PFSK-1 (cell line): ENCODE measurements at regions not wholly inside any gene's neighbourhood (a gene's known extent, or its start where the extent isn't known, plus 50 kb on each side); places are given as distances from the start of the nearest gene placed in this dataset.

Experiments used
- FOXP2 ChIP-seq: optimal IDR thresholded peaks from 2 replicates; pipeline ENCODE3; 2011; ENCODE audit warnings: borderline replicate concordance, control low read depth, inconsistent platforms; ENCODE audit not compliant: insufficient read depth; ENCODE audit errors: extremely low read length, extremely low read depth
- POLR2AphosphoS5 ChIP-seq: IDR thresholded peaks from 2 replicates; pipeline ENCODE4 v1.6.1; 2012; ENCODE audit warnings: low read depth, mild to moderate bottlenecking, control low read depth, low read length, moderate library complexity
- REST ChIP-seq, 2 experiments: IDR thresholded peaks; 2 replicates each; pipeline versions ENCODE4 v1.6.1 to v1.8.0; 2011 to 2012; ENCODE audit warnings: low read depth in 2 of 2, low read length in 2 of 2, control low read depth in 1 of 2, inconsistent platforms in 1 of 2, mild to moderate bottlenecking in 1 of 2, moderate library complexity in 1 of 2; ENCODE audit not compliant: insufficient read depth in 1 of 2
- SIN3A ChIP-seq: IDR thresholded peaks from 2 replicates; pipeline ENCODE4 v1.6.1; 2012; ENCODE audit warnings: mild to moderate bottlenecking, low read length, moderate library complexity, borderline replicate concordance; ENCODE audit not compliant: insufficient read depth
- TAF1 ChIP-seq: IDR thresholded peaks from 2 replicates; pipeline ENCODE4 v1.6.1; 2012; ENCODE audit warnings: low read length, control low read depth, borderline replicate concordance; ENCODE audit not compliant: insufficient read depth

GRCh38 chr2:105581555-105581944 is 163.2 kb upstream of the NCK2 start:
- TF ChIP-seq SIN3A (no peak), POLR2AphosphoS5 (no peak), REST (IDR thresholded peaks at IDR 0.05; ENCODE audit: insufficient read depth in 1 of 2, low read depth in 2 of 2, low read length in 2 of 2) (no peak), TAF1 (no peak), FOXP2 (no peak)

GRCh38 chr2:105580870-105581554 is 163.7 kb upstream of the NCK2 start:
- TF ChIP-seq SIN3A, result no peak

GRCh38 chr2:105580216-105580615 is 164.5 kb upstream of the NCK2 start:
- TF ChIP-seq FOXP2 (no peak), SIN3A (no peak), POLR2AphosphoS5 (no peak), REST (IDR thresholded peaks at IDR 0.05; ENCODE audit: insufficient read depth in 1 of 2, low read depth in 2 of 2, low read length in 2 of 2) (no peak), TAF1 (no peak)

- TF ChIP-seq POLR2AphosphoS5, result no peak
- no peak for TF ChIP-seq TAF1
- TF ChIP-seq SIN3A, result no peak
- no peak for TF ChIP-seq REST (IDR thresholded peaks at IDR 0.05; ENCODE audit: insufficient read depth in 1 of 2, low read depth in 2 of 2, low read length in 2 of 2)
- TF ChIP-seq FOXP2, result no peak
Measured at GRCh38 chr2:105578166-105578565, 166.5 kb upstream of the NCK2 start.

- no peak for TF ChIP-seq TAF1
- TF ChIP-seq POLR2AphosphoS5, result no peak
- TF ChIP-seq SIN3A, result no peak
- no peak for TF ChIP-seq REST (IDR thresholded peaks at IDR 0.05; ENCODE audit: insufficient read depth in 1 of 2, low read depth in 2 of 2, low read length in 2 of 2)
- TF ChIP-seq FOXP2, result no peak
Measured at GRCh38 chr2:105577762-105578161, 166.9 kb upstream of the NCK2 start.
